Kidney epithelial cell (primary cell): ENCODE measurements at regions not wholly inside any gene's neighbourhood (a gene's known extent, or its start where the extent isn't known, plus 50 kb on each side); places are given as distances from the start of the nearest gene placed in this dataset.
"Not testable (repeated sequence)": the region's sequence is repeated elsewhere in the genome, so short reads cannot be mapped to it uniquely, and the experiment has no call there.

ENCODE experiments used
- DNase-seq: peaks from one replicate; pipeline ENCODE4 v3.0.0-alpha.2; 2010; ENCODE audit warnings: low read depth
- H3K27me3 ChIP-seq: 2 replicates; pipeline ENCODE4 v1.6.0; 2011; ENCODE audit warnings: low read length; ENCODE audit not compliant: control insufficient read depth, insufficient read depth
- H3K36me3 ChIP-seq: 2 replicates; pipeline ENCODE4 v1.5.1; 2011; ENCODE audit warnings: low read length; ENCODE audit not compliant: control insufficient read depth, insufficient read depth
- H3K4me3 ChIP-seq: 2 replicates; pipeline ENCODE4 v1.5.1; 2011; ENCODE audit warnings: low read depth, mild to moderate bottlenecking, control low read depth, low read length
- TF ChIP-seq, protein P1 (sequence below): IDR thresholded peaks from 2 replicates; pipeline ENCODE4 v1.5.1; 2011; ENCODE audit warnings: mild to moderate bottlenecking, moderate library complexity, low read length, control low read depth, inconsistent platforms; ENCODE audit not compliant: insufficient read depth, poor library complexity, severe bottlenecking

DNA sequence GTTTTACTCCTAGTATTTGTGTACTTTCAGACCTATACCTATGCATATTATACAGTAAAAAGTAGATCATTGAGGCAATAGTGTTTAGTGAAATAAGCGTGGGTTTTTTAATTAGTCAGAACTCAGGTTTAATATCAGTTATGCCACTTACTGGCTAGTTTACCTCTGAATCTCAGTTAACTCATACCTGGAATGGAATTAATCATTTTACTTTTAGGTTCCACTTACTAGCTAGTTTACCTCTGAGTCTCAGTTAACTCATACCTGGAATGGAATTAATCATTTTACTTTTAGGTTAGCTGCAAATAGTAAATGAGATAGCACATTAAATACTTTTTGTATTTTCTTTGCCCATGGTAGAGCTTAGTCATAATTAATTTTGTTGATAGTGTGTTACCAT is 475.7 kb downstream of the CCER1 start:
- DNase-seq = no peak

DNA sequence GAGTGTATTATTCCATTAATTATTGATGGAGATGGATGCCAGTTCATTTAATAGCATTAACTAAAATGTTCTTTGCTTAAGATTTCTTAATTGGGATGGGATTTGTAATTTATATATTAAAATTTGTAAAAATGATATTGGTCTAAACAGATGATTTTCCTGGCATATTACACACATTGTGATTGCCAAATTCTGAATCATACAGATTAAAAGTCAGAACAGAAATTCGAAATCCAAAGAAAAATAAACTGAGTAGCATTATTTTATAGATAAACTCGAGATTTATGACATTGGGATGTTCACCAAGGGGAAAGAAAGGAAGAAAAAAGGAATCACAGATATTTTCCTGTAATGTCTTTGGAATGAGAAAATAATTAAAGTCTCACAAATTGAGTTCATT is 481.1 kb downstream of the CCER1 start:
- DNase-seq = no peak

More for the DNA sequence above, 475.7 kb downstream of the CCER1 start:
- no peak overlapping the region for H3K4me3 ChIP-seq
- H3K27me3 ChIP-seq = no peaks in the 10 kb centered on the region
- TF ChIP-seq, protein P1, sequence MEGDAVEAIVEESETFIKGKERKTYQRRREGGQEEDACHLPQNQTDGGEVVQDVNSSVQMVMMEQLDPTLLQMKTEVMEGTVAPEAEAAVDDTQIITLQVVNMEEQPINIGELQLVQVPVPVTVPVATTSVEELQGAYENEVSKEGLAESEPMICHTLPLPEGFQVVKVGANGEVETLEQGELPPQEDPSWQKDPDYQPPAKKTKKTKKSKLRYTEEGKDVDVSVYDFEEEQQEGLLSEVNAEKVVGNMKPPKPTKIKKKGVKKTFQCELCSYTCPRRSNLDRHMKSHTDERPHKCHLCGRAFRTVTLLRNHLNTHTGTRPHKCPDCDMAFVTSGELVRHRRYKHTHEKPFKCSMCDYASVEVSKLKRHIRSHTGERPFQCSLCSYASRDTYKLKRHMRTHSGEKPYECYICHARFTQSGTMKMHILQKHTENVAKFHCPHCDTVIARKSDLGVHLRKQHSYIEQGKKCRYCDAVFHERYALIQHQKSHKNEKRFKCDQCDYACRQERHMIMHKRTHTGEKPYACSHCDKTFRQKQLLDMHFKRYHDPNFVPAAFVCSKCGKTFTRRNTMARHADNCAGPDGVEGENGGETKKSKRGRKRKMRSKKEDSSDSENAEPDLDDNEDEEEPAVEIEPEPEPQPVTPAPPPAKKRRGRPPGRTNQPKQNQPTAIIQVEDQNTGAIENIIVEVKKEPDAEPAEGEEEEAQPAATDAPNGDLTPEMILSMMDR = no peak
- H3K36me3 ChIP-seq = no peaks in the 10 kb centered on the region

DNA sequence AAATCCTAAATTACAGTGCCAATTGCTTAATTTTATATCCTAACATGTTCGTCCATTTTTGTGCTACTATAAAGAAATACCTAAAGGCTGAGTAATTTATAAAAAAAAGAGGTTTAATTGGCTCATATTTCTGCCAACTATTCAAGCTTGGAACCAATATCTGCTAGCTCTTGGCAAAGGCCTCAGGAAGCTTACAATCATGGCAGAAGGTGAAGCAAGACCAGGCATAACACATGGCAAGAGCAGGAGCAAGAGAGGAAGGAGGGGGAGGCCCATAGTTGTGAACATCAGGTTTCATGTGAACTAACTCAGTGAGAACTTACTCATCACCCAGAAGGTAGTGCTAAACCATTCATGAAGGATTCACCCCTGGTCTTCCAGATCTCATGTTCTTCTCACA is 494.3 kb downstream of the CCER1 start:
- DNase-seq = no peak
- Histone ChIP-seq H3K36me3 (no peaks in the 10 kb centered on the region), H3K27me3 (no peaks in the 10 kb centered on the region), H3K4me3 (no peak overlapping the region)
- TF ChIP-seq, protein P1 = no peak

More for the DNA sequence above, 481.1 kb downstream of the CCER1 start:
- Histone ChIP-seq H3K27me3 (no peaks in the 10 kb centered on the region), H3K4me3 (no peak overlapping the region), H3K36me3 (no peaks in the 10 kb centered on the region)
- TF ChIP-seq, protein P1 = no peak

DNA sequence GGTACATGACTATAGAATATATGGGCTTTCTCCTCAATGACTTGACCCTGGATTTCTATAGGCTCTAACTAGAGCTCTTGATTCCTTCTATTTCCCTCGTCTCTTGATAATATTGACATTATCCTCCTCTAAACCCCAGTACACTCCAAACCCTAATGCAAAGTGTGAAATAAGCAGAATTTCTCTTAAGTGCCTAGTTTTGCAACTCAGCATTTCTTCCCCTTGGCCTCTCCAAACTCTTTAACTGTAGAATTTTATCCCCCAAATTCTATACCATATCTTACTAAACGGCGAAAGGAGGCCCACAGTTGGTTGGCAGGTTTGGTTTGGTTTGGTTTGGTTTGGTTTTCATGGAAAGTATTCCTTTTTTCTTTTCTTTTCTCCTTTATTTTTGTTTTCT is 498.7 kb downstream of the CCER1 start:
- H3K4me3 ChIP-seq = no peak overlapping the region
- H3K27me3 ChIP-seq = no peaks in the 10 kb centered on the region
- DNase-seq = no peak
- H3K36me3 ChIP-seq = no peaks in the 10 kb centered on the region
- TF ChIP-seq, protein P1 = no peak

DNA sequence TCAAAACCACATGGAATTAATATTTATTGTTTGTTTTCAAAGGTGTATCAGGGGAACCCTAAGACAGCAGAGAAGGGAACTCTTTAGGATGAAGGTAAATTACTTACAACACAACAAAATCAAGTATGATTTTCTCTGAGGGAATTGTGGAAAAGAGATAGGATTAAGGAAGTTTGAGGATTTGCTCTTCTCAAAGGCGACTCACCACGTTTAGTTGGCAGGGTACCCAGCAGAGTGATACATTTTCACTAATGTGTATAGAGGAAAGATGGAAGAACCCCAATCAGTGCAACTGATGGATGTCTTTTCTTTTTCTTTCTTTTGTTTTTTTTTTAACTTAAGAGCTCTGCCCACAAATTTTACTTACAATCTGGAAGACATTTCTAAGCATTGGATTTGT is 499.2 kb downstream of the CCER1 start:
- TF ChIP-seq, protein P1 = no peak
- no peak for DNase-seq
- no peak overlapping the region for H3K4me3 ChIP-seq
- no peaks in the 10 kb centered on the region for H3K27me3 ChIP-seq
- no peaks in the 10 kb centered on the region for H3K36me3 ChIP-seq

DNA sequence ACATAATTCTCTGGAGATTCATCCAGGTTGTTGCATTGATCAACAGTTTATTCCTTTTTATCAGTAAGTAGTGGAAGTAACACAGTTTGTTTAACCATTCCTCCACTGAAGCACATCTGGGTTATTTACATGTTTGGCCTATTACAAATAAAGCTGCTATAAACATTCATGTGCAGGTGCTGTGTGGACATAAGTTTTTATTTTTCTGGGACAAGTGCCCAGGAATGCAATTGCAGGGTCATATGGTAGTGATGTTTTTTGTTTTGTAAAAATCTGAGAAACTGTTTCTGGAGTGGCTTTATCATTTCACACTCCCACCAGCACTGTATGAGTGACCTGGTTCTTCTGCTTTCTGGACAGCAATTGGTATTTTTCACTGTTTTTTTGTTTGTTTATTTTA is 505.4 kb downstream of the CCER1 start:
- TF ChIP-seq, protein P1 = no peak

DNA sequence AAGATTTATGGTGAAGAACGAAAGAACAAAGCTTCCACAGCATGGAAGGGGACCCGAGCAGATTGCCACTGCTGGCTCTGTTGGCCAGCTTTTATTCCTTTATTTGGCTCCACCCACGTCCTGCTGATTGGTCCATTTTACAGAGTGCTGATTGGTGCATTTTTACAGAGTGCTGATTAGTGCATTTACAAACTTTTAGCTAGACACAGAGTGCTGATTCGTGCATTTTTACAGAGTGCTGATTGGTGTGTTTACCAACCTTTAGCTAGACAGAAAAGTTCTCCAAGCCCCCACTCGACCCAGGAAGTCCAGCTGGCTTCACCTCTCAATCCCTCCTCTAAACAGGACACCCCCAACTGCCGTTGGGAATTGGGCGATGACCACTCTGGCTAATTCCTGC is 511.5 kb downstream of the CCER1 start:
- H3K27me3 ChIP-seq, H3K4me3 ChIP-seq, H3K36me3 ChIP-seq, DNase-seq: not testable (repeated sequence)

More for the DNA sequence above, 505.4 kb downstream of the CCER1 start:
- H3K36me3 ChIP-seq = no peaks in the 10 kb centered on the region
- no peak overlapping the region for H3K4me3 ChIP-seq
- H3K27me3 ChIP-seq = no peaks in the 10 kb centered on the region
- DNase-seq = no peak
